HEK293T (cell line): ENCODE measurements at regions not wholly inside any gene's neighbourhood (a gene's known extent, or its start where the extent isn't known, plus 50 kb on each side); places are given as distances from the start of the nearest gene placed in this dataset.

ENCODE experiments used
- ELF4 ChIP-seq: fragments of 450-650 bp; IDR thresholded peaks from 2 replicates; pipeline ENCODE4 v1.6.1; 2017; ENCODE audit warnings: antibody characterized with exemption
- FOXA1 ChIP-seq: fragments of 450-650 bp; IDR thresholded peaks from 2 replicates; pipeline ENCODE4 v1.6.1; 2016; ENCODE audit warnings: mild to moderate bottlenecking
- HDGF ChIP-seq: fragments of 450-650 bp; IDR thresholded peaks from 2 replicates; pipeline ENCODE4 v1.6.1; 2017; ENCODE audit warnings: antibody characterized with exemption, borderline replicate concordance
- ZNF384 ChIP-seq: fragments of 450-650 bp; IDR thresholded peaks from 2 replicates; pipeline ENCODE4 v1.6.1; 2016

- TF ChIP-seq HDGF (no peak), ZNF384 (no peak), FOXA1 (no peak), ELF4 (no peak)
Measured at GRCh38 chr5:124045412-124045811, 533.4 kb downstream of the CSNK1G3 start.
